Glutamatergic neuron (in vitro differentiated cells): ENCODE measurements at regions not wholly inside any gene's neighbourhood (a gene's known extent, or its start where the extent isn't known, plus 50 kb on each side); places are given as distances from the start of the nearest gene placed in this dataset.
A peak's percentile ranks its signal among the peaks of the same experiment; 100 is the strongest.

Source experiments
- DNase-seq: peaks from one replicate; pipeline ENCODE4 v3.0.0; 2022
- H3K27ac Mint-ChIP-seq: one replicate; pipeline ENCODE4 v1.8.0; 2020; ENCODE audit warnings: mild to moderate bottlenecking, mixed read lengths, inconsistent platforms; ENCODE audit not compliant: unreplicated experiment
- H3K27me3 Mint-ChIP-seq: one replicate; pipeline ENCODE4 v1.8.0; 2020; ENCODE audit warnings: mild to moderate bottlenecking, moderate library complexity, mixed read lengths, inconsistent platforms; ENCODE audit not compliant: unreplicated experiment
- H3K36me3 Mint-ChIP-seq: one replicate; pipeline ENCODE4 v1.8.0; 2020; ENCODE audit warnings: mild to moderate bottlenecking, mixed read lengths, inconsistent platforms; ENCODE audit not compliant: unreplicated experiment
- H3K4me1 Mint-ChIP-seq: one replicate; pipeline ENCODE4 v1.8.0; 2020; ENCODE audit warnings: mild to moderate bottlenecking, low read depth, mixed read lengths, inconsistent platforms; ENCODE audit not compliant: unreplicated experiment
- H3K4me3 Mint-ChIP-seq: one replicate; pipeline ENCODE4 v1.8.0; 2020; ENCODE audit warnings: mild to moderate bottlenecking, mixed read lengths, inconsistent platforms; ENCODE audit not compliant: unreplicated experiment
- H3K9me3 Mint-ChIP-seq: one replicate; pipeline ENCODE4 v1.8.0; 2020; ENCODE audit warnings: mild to moderate bottlenecking, moderate library complexity, mixed read lengths, inconsistent platforms; ENCODE audit not compliant: unreplicated experiment
- CTCF ChIP-seq: fragments of 200-600 bp; sonication (generic); IDR thresholded peaks from one replicate; pipeline ENCODE4 v1.5.0; 2021; ENCODE audit not compliant: partially characterized antibody, unreplicated experiment

GRCh38 chr18:41372046-41372665 is 582.9 kb upstream of the PIK3C3 start:
- Mint-ChIP-seq H3K27ac (peak overlapping the region; percentile 3), H3K4me1 (peaks cover 17% of the 10 kb centered on the region), H3K4me3 (no peak overlapping the region), H3K36me3 (no peaks in the 10 kb centered on the region), H3K27me3 (no peaks in the 10 kb centered on the region), H3K9me3 (peaks cover 2% of the 10 kb centered on the region)
- no peak for TF ChIP-seq CTCF
- DNase-seq: no peak

GRCh38 chr18:41371156-41372045 is 583.6 kb upstream of the PIK3C3 start:
- Mint-ChIP-seq H3K27ac (peak overlapping the region; percentile 16), H3K27me3 (no peaks in the 10 kb centered on the region), H3K9me3 (peaks cover 2% of the 10 kb centered on the region), H3K4me3 (no peak overlapping the region), H3K4me1 (peaks cover 11% of the 10 kb centered on the region), H3K36me3 (no peaks in the 10 kb centered on the region)
- no peak for DNase-seq
- no peak for TF ChIP-seq CTCF

- peak; percentile 15 for DNase-seq
- H3K36me3 Mint-ChIP-seq: no peaks in the 10 kb centered on the region
- peaks cover 2% of the 10 kb centered on the region for H3K9me3 Mint-ChIP-seq
- no peaks in the 10 kb centered on the region for H3K27me3 Mint-ChIP-seq
- H3K4me3 Mint-ChIP-seq: no peak overlapping the region
- no peak for TF ChIP-seq CTCF
- H3K4me1 Mint-ChIP-seq: peaks cover 11% of the 10 kb centered on the region
- H3K27ac Mint-ChIP-seq: peak overlapping the region; percentile 16
Observed at GRCh38 chr18:41370740-41371139, 584.3 kb upstream of the PIK3C3 start.

GRCh38 chr18:41357708-41358107 is 597.3 kb upstream of the PIK3C3 start:
- Mint-ChIP-seq H3K27me3 (no peaks in the 10 kb centered on the region), H3K27ac (no peak overlapping the region), H3K36me3 (peaks cover 14% of the 10 kb centered on the region), H3K4me3 (no peak overlapping the region), H3K9me3 (no peaks in the 10 kb centered on the region), H3K4me1 (no peaks in the 10 kb centered on the region)
- TF ChIP-seq CTCF: no peak
- DNase-seq: no peak
